Renal cortical epithelial cell (primary cell): ENCODE measurements at regions not wholly inside any gene's neighbourhood (a gene's known extent, or its start where the extent isn't known, plus 50 kb on each side); places are given as distances from the start of the nearest gene placed in this dataset.
"Not testable (repeated sequence)": the region's sequence is repeated elsewhere in the genome, so short reads cannot be mapped to it uniquely, and the experiment has no call there.

Source experiments
- DNase-seq: peaks from one replicate; pipeline ENCODE4 v3.0.0-alpha.2; 2011; ENCODE audit warnings: low read depth

DNA sequence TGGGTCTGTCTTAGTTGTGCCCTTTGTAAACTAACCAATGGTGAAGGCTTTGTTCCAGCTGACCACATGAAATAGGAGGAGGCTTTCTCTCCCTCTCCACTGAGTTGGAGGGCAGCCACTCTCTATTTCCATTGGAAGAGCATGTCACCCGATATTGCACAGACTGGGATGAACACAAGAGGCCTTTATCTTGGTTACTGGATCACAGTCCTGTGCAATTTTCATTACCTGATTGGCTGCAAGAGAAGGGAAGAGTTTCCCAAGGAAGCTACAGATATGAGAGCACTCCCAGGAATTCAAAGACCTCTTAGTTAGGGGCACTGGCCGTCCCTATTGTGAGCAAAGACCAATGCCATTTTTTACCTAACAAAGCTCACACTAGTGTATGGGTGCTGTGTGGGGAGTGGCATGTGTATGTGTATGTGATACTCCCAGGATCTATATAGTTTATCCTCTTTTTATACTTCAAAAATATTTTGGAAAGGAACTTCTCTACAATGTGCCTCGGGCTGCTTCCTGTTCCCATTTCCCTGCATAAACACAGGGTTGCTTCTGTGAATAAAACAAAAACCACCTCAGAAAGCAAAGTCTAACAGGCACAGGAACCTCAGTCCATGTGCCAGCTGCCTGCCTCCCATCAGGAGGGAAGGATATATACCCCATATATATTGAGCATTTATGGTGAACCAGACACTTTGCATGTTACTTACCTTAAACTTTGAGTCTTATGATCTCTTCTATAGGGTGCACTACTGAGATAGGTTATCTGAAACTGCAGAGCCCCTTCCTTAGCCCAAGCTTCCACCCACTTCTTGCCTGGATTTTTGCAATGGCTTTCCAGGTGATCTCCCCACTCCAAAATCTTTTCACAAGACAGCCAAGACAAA, 126.5 kb downstream of the RASSF10 start:
- peak; percentile 92 for DNase-seq

DNA sequence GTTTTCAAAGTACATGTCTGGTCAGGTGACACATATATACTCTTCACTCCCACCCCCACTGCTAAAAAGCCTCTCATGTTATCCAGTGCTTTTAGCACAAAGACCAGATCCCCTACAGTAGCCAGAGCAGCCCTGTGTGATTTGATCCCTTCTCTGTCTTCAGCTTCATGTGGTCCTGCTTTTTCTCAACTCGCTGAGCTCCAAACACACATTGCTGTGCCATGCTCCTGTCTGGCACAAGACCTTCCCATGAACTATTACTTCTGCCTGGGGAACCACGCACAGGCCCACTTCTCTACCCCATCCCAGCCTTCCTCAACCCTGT, 127.1 kb downstream of the RASSF10 start:
- no peak for DNase-seq

DNA sequence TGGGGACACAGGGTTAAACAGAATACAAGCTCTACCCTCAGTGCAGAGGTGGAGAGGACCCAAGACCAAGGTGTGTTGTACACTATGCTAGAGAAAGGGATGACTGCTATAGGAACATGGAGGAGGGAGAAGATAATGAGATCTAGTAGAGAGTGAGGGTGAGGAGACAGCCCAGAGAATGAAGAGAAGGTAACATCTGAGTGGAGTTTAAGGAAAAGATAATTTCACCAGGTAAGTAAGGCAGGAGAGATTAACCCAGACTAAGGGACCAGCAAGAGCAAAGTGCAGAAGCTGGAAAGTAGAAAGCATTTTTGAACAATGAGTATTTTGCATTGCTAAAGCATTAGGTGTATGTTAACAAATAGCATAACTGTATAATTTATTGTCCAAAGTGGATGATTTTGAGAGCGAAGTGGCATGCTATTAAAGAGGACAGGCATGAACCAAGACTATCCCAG, 128.8 kb downstream of the RASSF10 start:
- DNase-seq, result peak; percentile 73

DNA sequence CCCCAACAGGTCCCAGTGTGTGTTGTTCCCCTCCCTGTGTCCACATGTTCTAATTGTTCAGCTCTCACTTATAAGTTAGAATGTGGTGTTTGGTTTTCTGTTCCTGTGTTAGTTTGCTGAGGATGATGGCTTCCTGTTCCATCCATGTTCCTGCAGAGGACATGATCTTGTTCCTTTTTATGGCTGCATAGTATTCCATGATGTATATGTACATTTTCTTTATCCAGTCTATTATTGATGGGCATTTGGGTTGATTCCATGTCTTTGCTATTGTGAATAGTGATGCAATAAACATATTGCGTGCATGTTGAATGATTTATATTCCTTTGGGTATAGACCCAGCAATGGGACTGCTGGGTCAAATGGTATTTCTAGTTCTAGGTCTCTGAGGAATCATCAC, 130.0 kb downstream of the RASSF10 start:
- DNase-seq, result not testable (repeated sequence)

DNA sequence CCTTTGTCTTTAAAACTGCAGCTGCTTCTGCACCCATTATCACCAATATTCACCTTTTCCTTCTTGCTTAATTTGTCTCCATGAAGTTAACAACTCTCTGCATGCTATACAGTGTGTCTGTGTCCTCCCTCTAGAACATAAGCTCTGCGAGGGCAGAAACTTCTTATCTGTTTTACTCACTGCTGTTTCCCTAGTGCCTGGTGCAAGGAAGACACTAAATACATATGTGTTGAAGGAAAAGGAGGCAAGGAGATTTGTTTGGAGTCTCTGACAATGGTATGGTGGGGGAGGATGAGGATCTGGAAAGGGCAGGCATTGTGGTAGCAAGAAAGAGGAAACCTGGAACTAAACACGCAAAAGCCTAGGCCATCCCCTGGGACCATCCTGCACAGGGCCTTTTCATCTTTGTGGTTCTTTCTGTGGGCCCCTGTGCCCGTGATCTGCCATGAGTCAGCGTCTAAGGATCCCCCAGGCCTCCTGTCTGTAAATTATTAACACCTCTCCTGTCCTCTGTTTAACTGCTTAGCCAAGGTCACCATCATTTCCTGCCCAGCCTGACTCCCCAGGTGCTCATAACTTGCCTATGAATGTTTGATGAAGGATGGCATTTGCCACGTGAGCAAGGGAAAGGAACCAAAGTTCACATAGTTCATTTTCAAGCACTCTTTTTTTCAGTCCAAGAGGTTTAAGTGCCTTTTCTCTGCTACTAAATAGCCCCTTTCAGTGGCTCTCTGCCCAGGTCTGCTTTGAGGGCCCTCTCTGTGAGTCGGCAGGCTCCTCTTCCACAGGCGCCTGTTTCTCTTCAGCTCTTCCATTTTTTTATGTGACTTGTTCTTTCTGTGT, 131.1 kb downstream of the RASSF10 start:
- DNase-seq, result peak; percentile 98

DNA sequence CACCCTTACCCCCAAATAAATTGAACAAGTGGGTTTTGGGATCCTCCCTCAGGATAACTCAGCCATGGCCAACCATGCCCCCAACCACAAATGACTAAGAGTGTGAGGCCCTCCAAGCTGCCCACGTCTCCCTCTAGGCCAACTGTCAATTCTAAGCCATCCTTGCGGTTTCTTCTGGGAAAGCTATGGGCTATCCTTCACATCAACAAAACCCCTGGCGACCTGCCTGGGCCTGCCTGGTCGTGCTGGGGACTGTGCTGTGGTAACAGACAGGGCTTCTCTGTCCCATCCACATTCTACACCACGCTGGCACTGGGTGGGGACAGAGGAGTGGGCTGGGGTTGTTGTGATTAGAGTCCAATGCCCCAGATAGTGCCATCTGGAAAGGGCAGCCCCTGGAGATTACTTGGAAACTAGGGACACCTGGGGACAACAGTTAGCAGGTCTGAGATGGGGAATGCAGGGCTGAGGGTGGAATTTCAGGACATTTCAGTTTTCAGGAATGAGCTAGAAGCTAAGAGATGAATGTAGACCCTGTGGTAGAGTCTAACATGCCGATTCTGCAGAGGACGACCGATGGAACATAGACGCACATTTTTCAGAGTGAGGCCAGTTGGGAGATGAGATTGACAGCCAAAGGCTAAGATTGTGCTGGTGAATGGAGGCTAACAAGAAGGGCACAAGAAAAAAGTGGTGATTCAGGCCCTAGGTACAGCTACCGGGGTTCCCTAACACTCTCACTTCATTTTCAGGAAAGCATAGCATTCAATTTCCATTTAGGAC, 131.9 kb downstream of the RASSF10 start:
- peak; percentile 81 for DNase-seq

DNA sequence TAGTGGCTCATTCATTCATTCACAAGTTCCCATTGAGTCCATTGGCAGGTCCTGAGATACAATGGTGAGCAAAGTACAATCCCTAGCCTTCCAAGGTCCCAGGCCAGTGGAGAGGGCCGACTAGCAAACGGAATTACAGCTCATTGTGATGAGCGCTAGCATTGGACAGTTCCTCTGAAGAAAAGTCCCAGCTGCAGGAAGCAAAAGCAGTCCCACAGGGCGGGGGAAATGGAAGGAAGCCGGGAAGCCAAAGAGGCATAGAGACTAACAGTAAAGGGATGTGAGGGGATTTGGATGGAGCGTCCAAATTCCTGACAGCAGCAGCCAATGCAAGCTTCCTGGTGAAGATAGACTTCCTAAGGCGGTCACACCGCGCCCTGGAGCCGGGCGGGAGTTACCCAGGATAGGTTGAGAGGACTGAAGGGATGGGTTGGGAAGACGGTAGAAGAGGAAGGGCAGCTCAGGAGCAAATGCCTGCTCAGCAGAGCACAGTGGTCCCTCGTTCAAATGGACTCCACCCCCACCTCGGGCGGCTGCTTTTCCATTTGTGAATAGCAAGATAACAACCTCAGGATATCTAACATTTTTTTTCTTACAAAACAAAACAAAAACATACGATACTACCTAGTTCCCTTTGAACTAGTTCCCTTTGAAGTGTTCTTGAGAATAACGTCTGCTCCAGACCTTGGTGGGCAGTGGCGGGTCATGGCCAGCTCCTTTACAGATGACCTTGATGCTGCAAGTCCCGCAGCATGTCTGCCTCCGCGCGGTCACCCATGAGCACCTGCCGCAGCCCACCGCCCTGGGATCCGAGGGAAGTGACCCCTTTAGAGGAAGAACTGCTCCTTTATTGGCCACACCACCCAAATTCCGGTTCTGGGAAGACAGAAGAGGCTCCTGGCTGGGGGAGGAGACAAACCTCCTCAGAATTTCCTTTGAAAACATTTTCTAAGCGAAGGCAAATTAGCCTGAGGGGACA, 132.9 kb downstream of the RASSF10 start:
- DNase-seq, result no peak

DNA sequence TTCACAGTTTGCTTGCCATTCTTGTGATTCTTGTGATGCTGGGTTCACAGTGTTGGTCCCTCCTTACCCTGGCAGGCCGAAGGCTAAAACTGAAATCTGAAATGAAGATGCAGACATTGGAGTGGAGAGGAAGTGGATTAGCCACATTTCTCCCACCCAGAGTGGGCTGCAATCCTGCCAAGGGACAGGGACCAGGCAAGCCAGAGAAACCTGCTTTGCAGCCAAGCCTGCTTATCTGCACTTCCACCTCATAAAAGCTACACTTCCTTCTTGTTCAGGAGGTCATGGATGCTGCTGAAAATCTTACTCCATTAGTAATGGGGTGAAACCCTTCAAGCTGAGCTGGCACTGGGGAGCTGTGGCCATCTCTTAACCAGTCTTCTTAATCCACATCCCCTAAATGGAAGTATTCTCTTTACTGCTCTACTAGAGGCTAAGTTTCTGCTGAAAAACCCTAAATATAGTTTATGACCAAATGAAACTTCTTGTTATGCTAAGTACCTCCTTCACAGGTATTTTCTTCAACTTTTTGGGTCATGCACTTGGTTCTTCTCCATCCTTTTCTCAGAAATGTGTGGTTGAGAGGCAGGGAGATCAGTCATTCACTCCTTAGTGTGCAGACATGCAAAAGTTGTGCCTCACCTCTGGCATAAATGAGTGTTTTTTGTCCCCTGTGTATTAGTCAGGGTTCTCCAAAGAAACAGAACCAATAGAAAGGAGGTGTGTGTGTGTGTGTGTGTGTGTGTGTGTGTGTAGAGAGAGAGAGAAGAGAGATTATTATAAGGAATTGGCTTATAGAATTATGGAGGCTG, 133.9 kb upstream of the BMAL1 start:
- no peak for DNase-seq

DNA sequence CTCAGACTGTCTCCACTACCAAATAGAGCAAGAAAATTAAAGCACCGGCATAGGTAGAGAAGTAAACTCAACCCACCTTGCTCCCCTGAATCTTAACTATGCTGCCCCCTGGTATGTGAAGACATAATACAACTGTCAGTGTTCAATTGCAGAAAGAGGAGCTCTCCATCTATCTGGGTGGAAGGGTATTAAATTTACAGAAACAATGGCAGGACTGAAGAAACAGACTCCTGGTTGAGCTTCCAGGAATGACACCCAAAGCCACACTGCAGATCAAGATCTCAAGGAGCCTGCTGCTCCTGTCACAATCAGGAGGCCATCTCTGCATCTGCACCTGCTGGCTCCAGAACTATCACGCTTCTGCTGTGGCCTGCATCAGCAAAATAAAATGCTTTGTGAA, 132.1 kb upstream of the BMAL1 start:
- no peak for DNase-seq

DNA sequence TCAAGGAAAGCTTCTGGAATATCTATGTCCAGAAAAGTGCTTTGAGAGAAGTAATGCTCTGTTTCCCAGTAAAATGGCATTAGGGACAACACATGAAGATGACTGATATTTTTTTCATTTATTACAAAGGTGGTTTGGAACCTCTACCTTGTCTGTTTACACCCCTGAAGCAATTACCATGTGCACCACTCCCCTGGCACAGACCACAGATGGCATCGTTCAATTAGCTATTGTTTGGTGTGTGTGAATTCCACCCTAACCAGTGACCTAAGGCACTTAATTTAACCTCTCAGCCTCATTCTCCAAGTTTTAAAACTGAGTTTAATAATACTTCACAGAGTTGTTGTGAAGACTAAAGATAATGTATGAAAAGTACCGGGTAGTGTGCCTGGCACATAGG, 127.6 kb upstream of the BMAL1 start:
- DNase-seq, result no peak

DNA sequence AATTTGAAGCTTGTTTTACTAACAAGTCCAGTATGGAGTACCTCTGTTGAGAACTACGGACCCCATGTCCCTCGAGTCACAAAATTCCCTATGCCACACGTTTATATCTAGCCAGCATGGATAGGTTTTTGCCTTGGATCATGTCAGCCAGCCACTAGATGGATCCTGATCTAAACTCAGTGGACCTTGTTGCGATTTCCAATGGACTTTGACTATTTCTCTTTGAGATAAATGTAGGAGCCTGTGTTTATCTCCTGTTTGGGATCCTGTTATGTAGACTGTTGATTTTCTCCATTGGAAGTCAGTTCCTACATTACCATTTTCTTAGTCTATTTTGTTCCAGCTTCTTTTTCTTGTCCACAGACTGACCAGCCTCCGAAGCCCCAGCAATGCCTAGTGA, 127.1 kb upstream of the BMAL1 start:
- DNase-seq, result no peak

DNA sequence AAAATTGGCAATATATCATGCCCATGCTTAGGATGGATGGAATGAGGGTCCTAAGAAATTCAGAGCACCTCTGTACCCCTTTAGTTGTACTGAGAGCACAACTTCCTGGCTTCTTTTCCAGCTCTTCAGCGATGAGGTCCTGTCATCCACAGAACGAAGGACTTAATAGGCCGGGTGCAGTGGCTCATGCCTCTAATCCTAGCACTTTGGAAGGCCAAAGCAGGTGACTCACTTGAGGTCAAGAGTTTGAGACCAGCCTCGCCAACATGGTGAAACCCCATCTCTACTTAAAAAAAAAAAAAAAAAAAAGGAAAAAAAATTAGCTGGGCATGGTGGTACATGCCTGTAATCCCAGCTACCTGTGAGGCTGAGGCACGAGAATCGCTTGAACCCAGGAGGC, 125.3 kb upstream of the BMAL1 start:
- DNase-seq, result no peak

DNA sequence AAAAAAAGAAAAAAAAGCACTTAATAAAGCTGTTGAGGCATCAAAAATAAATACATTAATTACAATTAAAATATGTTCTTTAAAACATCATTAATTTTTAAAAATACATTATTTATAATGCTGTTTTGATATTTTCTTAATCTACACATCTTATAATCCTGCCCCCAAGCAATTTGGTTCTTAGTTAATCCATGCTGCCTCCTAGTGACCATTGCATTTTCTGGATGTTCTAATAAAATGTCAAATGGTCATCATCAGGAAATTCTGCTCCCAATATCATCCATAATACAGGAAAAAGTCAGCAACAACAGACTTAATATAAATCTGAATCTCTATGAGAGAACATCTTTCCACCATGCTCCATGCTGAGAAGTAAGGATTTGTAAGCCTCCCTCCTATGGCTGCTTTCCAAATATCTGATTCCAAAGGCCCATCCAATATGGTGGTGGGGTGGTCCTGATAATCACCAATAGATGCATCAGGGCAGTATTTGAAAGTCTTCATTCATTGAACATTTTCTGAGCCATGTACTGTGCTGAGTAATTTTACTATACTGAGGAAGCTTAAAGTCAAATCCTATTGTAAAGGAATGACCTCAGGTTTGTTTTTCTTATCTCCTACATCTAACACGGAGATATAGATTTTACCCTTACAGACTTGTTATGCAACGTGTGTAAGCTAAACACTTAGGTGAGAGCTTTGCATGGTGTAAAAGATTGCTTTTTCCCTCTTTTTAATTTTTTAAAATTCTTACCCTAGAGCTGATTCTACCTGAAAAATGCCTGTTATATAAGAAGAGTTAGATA, 124.7 kb upstream of the BMAL1 start:
- DNase-seq, result peak; percentile 41

DNA sequence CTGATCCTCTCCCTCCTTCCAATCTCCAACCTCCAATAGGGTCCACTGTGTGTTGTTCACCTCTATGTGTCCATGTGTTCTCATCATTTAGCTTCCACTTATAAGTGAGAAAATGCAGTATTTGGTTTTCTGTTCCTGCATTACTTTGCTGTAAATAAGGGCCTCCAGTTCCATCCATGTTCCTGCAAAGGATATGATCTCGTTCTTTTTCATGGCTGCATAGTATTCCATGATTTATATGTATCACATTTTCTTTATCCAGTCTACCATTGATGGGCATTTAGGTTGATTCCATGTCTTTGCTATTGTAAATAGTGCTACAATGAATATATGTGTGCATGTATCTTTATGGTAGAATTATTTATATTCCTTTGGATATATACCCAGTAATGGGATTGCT, 123.2 kb upstream of the BMAL1 start:
- not testable (repeated sequence) for DNase-seq

DNA sequence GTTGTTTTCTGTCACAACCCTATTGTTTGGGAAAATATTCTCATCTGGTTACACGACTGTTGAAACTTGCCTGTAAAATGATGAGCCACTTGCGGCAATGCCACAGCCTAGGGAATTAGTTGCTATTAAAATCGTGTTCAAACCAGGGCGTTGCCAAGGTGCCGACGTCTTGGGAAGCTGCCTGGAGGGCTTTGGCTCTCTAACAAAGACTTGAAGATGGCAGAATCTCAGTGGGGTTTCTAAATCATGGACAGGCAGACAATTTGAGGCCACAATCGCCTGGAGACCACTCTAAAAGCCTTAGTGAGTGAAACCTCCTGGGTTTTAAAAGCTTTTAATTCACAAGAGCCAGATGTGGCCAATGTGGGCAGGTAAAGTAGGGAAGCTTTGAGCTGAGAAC, 117.2 kb upstream of the BMAL1 start:
- no peak for DNase-seq

DNA sequence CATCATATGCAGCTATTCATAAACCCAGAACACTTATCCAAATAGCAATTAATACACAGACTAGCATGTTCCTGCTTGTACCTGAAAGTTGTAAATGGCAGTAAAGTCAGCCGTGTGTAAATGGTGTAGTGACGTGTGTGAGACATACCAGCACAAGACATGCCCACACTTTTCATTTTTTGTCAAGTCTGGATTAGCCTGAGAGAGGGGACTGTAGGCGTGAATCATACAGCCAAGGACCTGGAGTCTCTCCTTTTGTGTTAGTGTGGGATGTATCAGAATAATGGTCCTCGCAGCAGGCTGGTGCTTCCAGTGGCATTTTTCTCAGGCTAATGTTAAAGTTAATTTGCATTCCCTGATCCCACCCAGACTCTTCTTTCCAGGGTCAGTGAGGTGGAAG, 116.8 kb upstream of the BMAL1 start:
- no peak for DNase-seq

DNA sequence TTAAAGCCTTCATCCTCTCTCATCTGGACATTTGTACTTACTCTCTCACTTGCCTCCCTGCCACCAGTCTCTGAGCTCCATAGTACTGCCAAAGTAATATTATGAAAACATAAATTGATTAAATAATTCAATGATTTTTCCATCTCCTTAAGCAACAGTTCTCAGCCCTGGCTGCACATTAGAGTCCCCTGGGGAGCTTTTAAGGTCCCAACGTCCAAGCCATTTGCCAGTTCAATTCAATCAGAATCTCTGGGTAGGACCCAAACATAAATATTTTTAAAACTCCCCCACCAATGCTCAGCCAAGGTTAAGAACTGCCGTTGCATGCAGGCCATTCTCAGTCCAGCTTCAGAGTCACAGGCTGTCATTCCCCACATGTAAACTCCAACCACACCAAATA, 114.4 kb upstream of the BMAL1 start:
- DNase-seq, result no peak

DNA sequence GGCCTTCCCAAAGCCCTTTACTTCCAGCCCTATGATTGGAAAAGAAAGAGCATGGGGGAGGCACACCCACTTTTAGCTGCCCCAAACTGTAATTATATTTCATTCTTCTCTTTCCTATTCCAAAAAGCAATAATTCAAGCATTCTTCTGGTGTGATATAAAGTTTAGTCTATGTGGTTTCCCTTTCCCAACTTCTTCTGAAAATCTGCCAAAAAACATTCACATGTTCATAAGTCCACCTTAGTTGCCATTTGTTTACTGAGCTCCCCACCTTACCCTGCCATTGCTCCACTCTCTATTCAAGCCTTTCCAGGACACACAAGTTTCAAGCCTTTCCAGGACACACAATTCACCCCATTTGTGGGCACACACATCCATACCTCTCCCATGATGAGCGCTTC, 111.6 kb upstream of the BMAL1 start:
- no peak for DNase-seq

DNA sequence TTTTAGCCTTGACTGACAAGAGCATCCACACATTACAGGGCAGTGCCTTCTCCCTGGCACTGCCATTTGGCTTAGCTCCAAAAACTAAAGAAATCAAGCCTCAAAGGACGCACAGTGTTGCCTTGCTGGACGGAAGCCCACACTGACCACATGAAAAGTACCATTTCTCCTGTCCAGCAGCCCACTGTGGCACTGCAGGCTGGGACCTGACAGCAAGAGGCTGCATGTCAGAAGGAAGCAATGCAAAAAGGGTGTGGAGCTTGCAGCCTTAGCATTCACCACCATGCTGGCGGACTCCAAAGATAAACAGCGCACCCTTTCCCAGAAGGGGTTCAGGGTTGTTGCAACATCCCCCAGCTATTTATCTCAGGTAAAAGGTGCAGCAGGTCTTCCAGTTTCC, 109.3 kb upstream of the BMAL1 start:
- DNase-seq, result peak; percentile 37
